Osteoblast (primary cell): ENCODE measurements at regions not wholly inside any gene's neighbourhood (a gene's known extent, or its start where the extent isn't known, plus 50 kb on each side); places are given as distances from the start of the nearest gene placed in this dataset.
A peak's percentile ranks its signal among the peaks of the same experiment; 100 is the strongest.

Experiments used
- DNase-seq: peaks from one replicate; pipeline ENCODE4 v3.0.0; 2011; ENCODE audit warnings: low spot score, mixed read lengths; ENCODE audit not compliant: insufficient read length; ENCODE audit errors: missing footprints
- H2AFZ ChIP-seq: 2 replicates; pipeline ENCODE4 v1.6.0; 2011; ENCODE audit warnings: mild to moderate bottlenecking, low read length
- H3K27ac ChIP-seq: 2 replicates; pipeline ENCODE4 v1.5.1; 2011; ENCODE audit warnings: mild to moderate bottlenecking, low read depth, low read length, moderate library complexity
- H3K27me3 ChIP-seq: 2 replicates; pipeline ENCODE4 v1.6.0; 2012; ENCODE audit warnings: mild to moderate bottlenecking, control low read depth, inconsistent platforms, low read length, moderate library complexity; ENCODE audit not compliant: insufficient read depth
- H3K36me3 ChIP-seq: 2 replicates; pipeline ENCODE4 v1.5.1; 2011; ENCODE audit warnings: mild to moderate bottlenecking, low read length, control low read depth, moderate library complexity; ENCODE audit not compliant: insufficient read depth
- H3K4me1 ChIP-seq: 2 replicates; pipeline ENCODE4 v1.5.1; 2011; ENCODE audit warnings: mild to moderate bottlenecking, low read length, control low read depth, moderate library complexity; ENCODE audit not compliant: insufficient read depth
- H3K4me2 ChIP-seq: 2 replicates; pipeline ENCODE4 v1.6.0; 2011; ENCODE audit warnings: mild to moderate bottlenecking, low read length; ENCODE audit not compliant: insufficient read depth
- H3K4me3 ChIP-seq: fragments of 200-600 bp; sonication (generic); 3 replicates; pipeline ENCODE4 v1.5.1; 2012; ENCODE audit warnings: mild to moderate bottlenecking, low read length, inconsistent platforms; ENCODE audit not compliant: insufficient read depth
- H3K79me2 ChIP-seq: 2 replicates; pipeline ENCODE4 v1.6.0; 2012; ENCODE audit warnings: mild to moderate bottlenecking, low read length, control low read depth, inconsistent platforms; ENCODE audit not compliant: insufficient read depth
- H3K9me3 ChIP-seq: 2 replicates; pipeline ENCODE4 v1.5.1; 2011; ENCODE audit warnings: low read depth, low read length, control low read depth
- H4K20me1 ChIP-seq: 2 replicates; pipeline ENCODE4 v1.6.0; 2012; ENCODE audit warnings: mild to moderate bottlenecking, low read length, control low read depth; ENCODE audit not compliant: insufficient read depth
- CTCF ChIP-seq: IDR thresholded peaks from 2 replicates; pipeline ENCODE4 v1.5.1; 2011; ENCODE audit warnings: mild to moderate bottlenecking, low read depth, low read length, moderate library complexity; ENCODE audit errors: extremely low read depth

GRCh38 chr9:115922444-115922843, 231.1 kb upstream of the PAPPA start:
- no peak overlapping the region for H2AFZ ChIP-seq
- TF ChIP-seq CTCF = no peak
- H3K9me3 ChIP-seq = no peaks in the 10 kb centered on the region
- peaks cover 29% of the 10 kb centered on the region for H3K4me1 ChIP-seq
- no peaks in the 10 kb centered on the region for H3K79me2 ChIP-seq
- no peaks in the 10 kb centered on the region for H3K36me3 ChIP-seq
- no peak for DNase-seq
- no peaks in the 10 kb centered on the region for H3K27me3 ChIP-seq
- no peak overlapping the region for H3K4me2 ChIP-seq
- no peak overlapping the region for H3K27ac ChIP-seq
- H4K20me1 ChIP-seq = no peaks in the 10 kb centered on the region
- H3K4me3 ChIP-seq = no peak overlapping the region

GRCh38 chr9:115923410-115923809, 230.2 kb upstream of the PAPPA start:
- Histone ChIP-seq H3K9me3 (no peaks in the 10 kb centered on the region), H3K4me1 (peaks cover 29% of the 10 kb centered on the region), H3K4me3 (no peak overlapping the region), H3K36me3 (no peaks in the 10 kb centered on the region), H3K4me2 (peak overlapping the region; percentile 59), H3K27me3 (no peaks in the 10 kb centered on the region), H4K20me1 (no peaks in the 10 kb centered on the region), H2AFZ (peak overlapping the region; percentile 0), H3K27ac (peak overlapping the region; percentile 49), H3K79me2 (no peaks in the 10 kb centered on the region)
- DNase-seq = peak; percentile 45
- no peak for TF ChIP-seq CTCF

- no peaks in the 10 kb centered on the region for H3K9me3 ChIP-seq
- no peaks in the 10 kb centered on the region for H3K36me3 ChIP-seq
These were observed 229.5 kb upstream of the PAPPA start for GRCh38 chr9:115923903-115924668.

More at GRCh38 chr9:115923903-115924668, 229.5 kb upstream of the PAPPA start:
- Histone ChIP-seq H3K4me3 (no peak overlapping the region), H3K27me3 (no peaks in the 10 kb centered on the region), H3K79me2 (no peaks in the 10 kb centered on the region), H3K27ac (peak overlapping the region; percentile 49), H3K4me1 (peaks cover 29% of the 10 kb centered on the region), H2AFZ (peak overlapping the region; percentile 0), H4K20me1 (no peaks in the 10 kb centered on the region), H3K4me2 (peak overlapping the region; percentile 59)
- TF ChIP-seq CTCF = no peak
- DNase-seq = peak; percentile 81
